ENCODE measurements at regions not wholly inside any gene's neighbourhood (a gene's known extent, or its start where the extent isn't known, plus 50 kb on each side); places are given as distances from the start of the nearest gene placed in this dataset.

DNA sequence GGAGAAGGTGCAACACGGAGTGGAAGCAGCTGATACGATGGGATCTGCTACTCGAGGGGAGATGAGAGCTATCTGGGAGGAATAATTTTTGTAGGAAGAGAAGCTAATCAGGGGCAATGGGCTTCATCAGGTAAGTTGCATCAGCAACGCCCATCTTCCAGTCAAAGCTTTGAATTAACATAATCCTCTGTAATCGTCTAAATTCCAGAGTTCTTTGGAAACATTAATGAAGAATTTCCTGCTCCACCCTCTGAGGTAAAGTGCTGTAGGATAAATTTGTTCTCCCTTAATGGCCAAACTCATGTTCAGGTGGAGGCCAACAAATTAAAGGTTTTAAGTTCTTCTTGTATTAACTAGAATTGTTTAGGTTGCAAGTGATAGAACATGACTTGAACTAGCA, 94.0 kb upstream of the KAZN start:
- TF ChIP-seq, protein P1, sequence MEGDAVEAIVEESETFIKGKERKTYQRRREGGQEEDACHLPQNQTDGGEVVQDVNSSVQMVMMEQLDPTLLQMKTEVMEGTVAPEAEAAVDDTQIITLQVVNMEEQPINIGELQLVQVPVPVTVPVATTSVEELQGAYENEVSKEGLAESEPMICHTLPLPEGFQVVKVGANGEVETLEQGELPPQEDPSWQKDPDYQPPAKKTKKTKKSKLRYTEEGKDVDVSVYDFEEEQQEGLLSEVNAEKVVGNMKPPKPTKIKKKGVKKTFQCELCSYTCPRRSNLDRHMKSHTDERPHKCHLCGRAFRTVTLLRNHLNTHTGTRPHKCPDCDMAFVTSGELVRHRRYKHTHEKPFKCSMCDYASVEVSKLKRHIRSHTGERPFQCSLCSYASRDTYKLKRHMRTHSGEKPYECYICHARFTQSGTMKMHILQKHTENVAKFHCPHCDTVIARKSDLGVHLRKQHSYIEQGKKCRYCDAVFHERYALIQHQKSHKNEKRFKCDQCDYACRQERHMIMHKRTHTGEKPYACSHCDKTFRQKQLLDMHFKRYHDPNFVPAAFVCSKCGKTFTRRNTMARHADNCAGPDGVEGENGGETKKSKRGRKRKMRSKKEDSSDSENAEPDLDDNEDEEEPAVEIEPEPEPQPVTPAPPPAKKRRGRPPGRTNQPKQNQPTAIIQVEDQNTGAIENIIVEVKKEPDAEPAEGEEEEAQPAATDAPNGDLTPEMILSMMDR (IDR thresholded peaks at IDR 0.05; ENCODE audit: low read depth, low read length, poor library complexity, severe bottlenecking) = no peak
- no peak for TF ChIP-seq EZH2phosphoT487 (IDR thresholded peaks at IDR 0.05; ENCODE audit: borderline replicate concordance, low read length)
- Histone ChIP-seq H4K20me1 (ENCODE audit: control insufficient read depth, insufficient read depth, low read depth, low read length) (no peaks in the 10 kb centered on the region), H3K27ac (ENCODE audit: low read depth, low read length) (no peak overlapping the region), H3K4me3 (ENCODE audit: low read length) (no peak overlapping the region), H3K27me3 (ENCODE audit: control insufficient read depth, low read length) (peaks cover 5% of the 10 kb centered on the region), H3K9me3 (ENCODE audit: control insufficient read depth, insufficient read depth, low read length) (no peaks in the 10 kb centered on the region), H3F3A (ENCODE audit: control insufficient read depth, insufficient read depth) (no peaks in the 10 kb centered on the region), H3K4me2 (ENCODE audit: low read length) (no peak overlapping the region), H3K9me2 (replicated peaks; ENCODE audit: control insufficient read depth, low read length) (no peaks in the 10 kb centered on the region), H3K4me1 (ENCODE audit: control insufficient read depth, low read length) (no peaks in the 10 kb centered on the region), H3K79me2 (ENCODE audit: control insufficient read depth, low read length) (no peaks in the 10 kb centered on the region), H3K36me3 (ENCODE audit: control insufficient read depth, low read length) (no peaks in the 10 kb centered on the region)

DNA sequence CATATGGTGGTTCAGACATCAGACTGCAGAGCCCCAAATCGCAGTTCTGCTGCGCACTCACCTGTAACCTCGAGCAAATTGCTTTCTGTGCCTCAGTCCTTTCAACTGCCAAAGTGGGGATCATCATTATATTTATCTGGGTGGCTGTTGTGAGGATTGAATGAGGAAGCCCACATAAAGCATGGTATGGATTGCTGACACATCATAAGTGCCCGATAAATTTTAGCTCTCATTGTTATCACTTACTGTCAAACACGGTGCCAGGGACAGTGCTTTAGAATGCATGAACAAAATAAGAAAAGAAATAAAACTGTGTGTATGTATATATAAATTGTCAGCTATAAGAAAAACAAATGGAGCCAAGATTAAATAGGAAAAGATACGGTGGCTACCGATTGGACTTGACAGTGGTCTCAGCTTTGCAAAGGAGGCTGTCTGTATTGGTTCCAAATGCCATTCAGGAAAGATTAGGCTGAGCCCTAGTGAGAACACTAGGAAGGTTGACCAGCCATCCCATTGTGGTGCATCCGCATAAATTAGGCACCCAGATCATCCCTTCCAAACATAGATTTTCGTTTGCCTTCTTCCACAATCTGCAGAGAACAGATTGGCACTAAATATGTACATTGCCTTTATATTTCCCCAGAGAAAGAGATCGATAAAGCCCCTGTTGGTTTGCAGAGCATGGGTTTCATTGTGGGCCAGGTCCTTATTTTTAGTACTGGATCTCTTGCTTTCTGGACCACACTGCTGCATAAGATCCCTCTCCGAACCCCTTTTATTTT, 91.8 kb upstream of the KAZN start:
- TF ChIP-seq, protein P1 (IDR thresholded peaks at IDR 0.05; ENCODE audit: low read depth, low read length, poor library complexity, severe bottlenecking) = no peak
- TF ChIP-seq EZH2phosphoT487 (IDR thresholded peaks at IDR 0.05; ENCODE audit: borderline replicate concordance, low read length) = no peak

DNA sequence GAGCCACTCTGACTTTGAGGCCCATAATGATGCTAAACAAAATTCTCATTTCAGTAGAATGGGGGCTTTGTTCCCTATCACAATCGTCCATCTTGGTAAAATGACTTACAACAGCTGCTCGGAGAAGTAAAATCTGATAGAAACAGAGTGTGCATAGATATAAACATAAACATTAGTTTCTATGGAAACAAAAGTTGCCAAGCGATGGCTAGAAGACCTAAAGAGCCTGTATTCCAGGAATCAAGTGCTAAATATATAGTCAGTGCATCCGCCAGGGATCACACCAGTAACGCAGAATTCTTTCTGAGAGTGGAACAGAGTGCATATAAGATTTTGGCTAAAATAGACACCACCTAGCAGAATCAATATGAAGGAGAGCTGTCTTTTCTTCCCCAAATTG, 91.2 kb upstream of the KAZN start:
- no peak overlapping the region for H3K4me3 ChIP-seq (ENCODE audit: low read length)
- no peaks in the 10 kb centered on the region for H3K9me3 ChIP-seq (ENCODE audit: control insufficient read depth, insufficient read depth, low read length)
- H3F3A ChIP-seq (ENCODE audit: control insufficient read depth, insufficient read depth) = no peaks in the 10 kb centered on the region
- H3K36me3 ChIP-seq (ENCODE audit: control insufficient read depth, low read length) = no peaks in the 10 kb centered on the region
- no peaks in the 10 kb centered on the region for H3K9me2 ChIP-seq (replicated peaks; ENCODE audit: control insufficient read depth, low read length)
- no peaks in the 10 kb centered on the region for H4K20me1 ChIP-seq (ENCODE audit: control insufficient read depth, insufficient read depth, low read depth, low read length)
- no peaks in the 10 kb centered on the region for H3K79me2 ChIP-seq (ENCODE audit: control insufficient read depth, low read length)
- H3K27ac ChIP-seq (ENCODE audit: low read depth, low read length) = no peak overlapping the region
- no peak for TF ChIP-seq EZH2phosphoT487 (IDR thresholded peaks at IDR 0.05; ENCODE audit: borderline replicate concordance, low read length)
- TF ChIP-seq, protein P1 (IDR thresholded peaks at IDR 0.05; ENCODE audit: low read depth, low read length, poor library complexity, severe bottlenecking) = no peak
- no peak overlapping the region for H3K4me2 ChIP-seq (ENCODE audit: low read length)
- no peaks in the 10 kb centered on the region for H3K4me1 ChIP-seq (ENCODE audit: control insufficient read depth, low read length)
- H3K27me3 ChIP-seq (ENCODE audit: control insufficient read depth, low read length) = no peaks in the 10 kb centered on the region; the same call in 1 of the 2 replicates

More for the DNA sequence above, 91.8 kb upstream of the KAZN start:
- H3K4me1 ChIP-seq (ENCODE audit: control insufficient read depth, low read length) = no peaks in the 10 kb centered on the region
- peaks cover 1% of the 10 kb centered on the region for H3K27me3 ChIP-seq (ENCODE audit: control insufficient read depth, low read length)
- H3K79me2 ChIP-seq (ENCODE audit: control insufficient read depth, low read length) = no peaks in the 10 kb centered on the region
- no peak overlapping the region for H3K4me3 ChIP-seq (ENCODE audit: low read length)
- no peaks in the 10 kb centered on the region for H3K9me3 ChIP-seq (ENCODE audit: control insufficient read depth, insufficient read depth, low read length)
- no peaks in the 10 kb centered on the region for H4K20me1 ChIP-seq (ENCODE audit: control insufficient read depth, insufficient read depth, low read depth, low read length)
- no peaks in the 10 kb centered on the region for H3K9me2 ChIP-seq (replicated peaks; ENCODE audit: control insufficient read depth, low read length)
- H3F3A ChIP-seq (ENCODE audit: control insufficient read depth, insufficient read depth) = no peaks in the 10 kb centered on the region
- H3K4me2 ChIP-seq (ENCODE audit: low read length) = no peak overlapping the region
- no peak overlapping the region for H3K27ac ChIP-seq (ENCODE audit: low read depth, low read length)
- no peaks in the 10 kb centered on the region for H3K36me3 ChIP-seq (ENCODE audit: control insufficient read depth, low read length)

Data from DOHH2 (cell line).